ENCODE measurements at regions not wholly inside any gene's neighbourhood (a gene's known extent, or its start where the extent isn't known, plus 50 kb on each side); places are given as distances from the start of the nearest gene placed in this dataset.

DNA sequence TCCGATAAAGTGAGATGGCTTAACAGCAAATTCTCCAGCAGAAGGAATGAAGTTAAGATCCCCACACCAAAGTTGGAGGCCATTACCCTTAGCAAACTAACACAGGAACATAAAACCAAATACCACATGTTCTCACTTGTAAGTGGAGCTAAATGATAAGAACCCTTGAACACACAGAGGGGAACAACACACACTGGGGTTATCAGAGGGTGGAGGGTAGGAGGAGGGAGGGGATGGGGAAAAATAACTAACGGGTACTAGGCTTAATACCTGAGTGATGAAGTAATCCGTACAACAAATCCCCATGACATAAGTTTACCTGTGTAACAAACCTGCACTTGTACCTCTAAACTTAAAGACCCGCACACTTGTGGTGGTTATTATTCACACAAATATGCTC lies 240.4 kb upstream of the NAV3 start:
- H4K20me1 ChIP-seq (ENCODE audit: insufficient read depth, low read length), result no peaks in the 10 kb centered on the region
- no peak overlapping the region for H3K4me3 ChIP-seq (ENCODE audit: low read depth in 1 of 2, low read length in 2 of 2)
- no peak overlapping the region for H3K27ac ChIP-seq (ENCODE audit: low read length)
- H3K27me3 ChIP-seq (ENCODE audit: insufficient read depth, low read length, poor library complexity), result no peaks in the 10 kb centered on the region
- no peak for DNase-seq
- no peak overlapping the region for H3K4me2 ChIP-seq (ENCODE audit: insufficient read depth, low read length)
- no peaks in the 10 kb centered on the region for H3K9me3 ChIP-seq (ENCODE audit: insufficient read depth, low read length, severe bottlenecking)
- H2AFZ ChIP-seq (ENCODE audit: low read depth, low read length), result no peak overlapping the region
- H3K36me3 ChIP-seq (ENCODE audit: insufficient read depth, low read length), result no peaks in the 10 kb centered on the region
- no peak for TF ChIP-seq EZH2 (IDR thresholded peaks at IDR 0.05; ENCODE audit: borderline replicate concordance, low read depth, low read length, severe bottlenecking)
- TF ChIP-seq, protein P1, sequence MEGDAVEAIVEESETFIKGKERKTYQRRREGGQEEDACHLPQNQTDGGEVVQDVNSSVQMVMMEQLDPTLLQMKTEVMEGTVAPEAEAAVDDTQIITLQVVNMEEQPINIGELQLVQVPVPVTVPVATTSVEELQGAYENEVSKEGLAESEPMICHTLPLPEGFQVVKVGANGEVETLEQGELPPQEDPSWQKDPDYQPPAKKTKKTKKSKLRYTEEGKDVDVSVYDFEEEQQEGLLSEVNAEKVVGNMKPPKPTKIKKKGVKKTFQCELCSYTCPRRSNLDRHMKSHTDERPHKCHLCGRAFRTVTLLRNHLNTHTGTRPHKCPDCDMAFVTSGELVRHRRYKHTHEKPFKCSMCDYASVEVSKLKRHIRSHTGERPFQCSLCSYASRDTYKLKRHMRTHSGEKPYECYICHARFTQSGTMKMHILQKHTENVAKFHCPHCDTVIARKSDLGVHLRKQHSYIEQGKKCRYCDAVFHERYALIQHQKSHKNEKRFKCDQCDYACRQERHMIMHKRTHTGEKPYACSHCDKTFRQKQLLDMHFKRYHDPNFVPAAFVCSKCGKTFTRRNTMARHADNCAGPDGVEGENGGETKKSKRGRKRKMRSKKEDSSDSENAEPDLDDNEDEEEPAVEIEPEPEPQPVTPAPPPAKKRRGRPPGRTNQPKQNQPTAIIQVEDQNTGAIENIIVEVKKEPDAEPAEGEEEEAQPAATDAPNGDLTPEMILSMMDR (IDR thresholded peaks at IDR 0.05; ENCODE audit: borderline replicate concordance, extremely low read depth, low read length, poor library complexity, severe bottlenecking), result no peak
- no peak overlapping the region for H3K9ac ChIP-seq (ENCODE audit: low read depth, low read length)
- ATAC-seq (ENCODE audit: insufficient read depth, low read depth), result no peak
- H3K4me1 ChIP-seq (ENCODE audit: insufficient read depth, low read length), result no peaks in the 10 kb centered on the region
- no peaks in the 10 kb centered on the region for H3K79me2 ChIP-seq (ENCODE audit: insufficient read depth, low read length)

DNA sequence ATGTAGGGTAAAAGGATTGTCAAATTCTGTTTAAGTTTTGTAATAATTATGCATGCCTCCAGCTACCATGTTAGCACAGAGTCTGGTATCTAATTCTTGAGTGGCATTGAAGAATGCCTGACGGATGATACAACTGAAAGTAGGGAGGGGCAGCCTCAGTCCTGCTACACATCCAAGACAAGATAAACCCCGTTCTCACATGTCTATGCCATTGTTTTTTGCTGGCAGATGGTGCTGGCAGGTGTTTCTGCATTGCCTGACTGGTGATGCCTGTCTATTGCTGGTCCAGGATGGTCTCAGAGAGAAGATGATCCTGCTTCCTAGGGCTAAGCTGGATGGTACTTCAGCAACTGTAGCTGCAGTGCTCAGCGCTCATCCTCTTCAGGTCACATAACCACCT lies 245.8 kb upstream of the NAV3 start:
- no peak overlapping the region for H3K4me3 ChIP-seq (ENCODE audit: low read depth in 1 of 2, low read length in 2 of 2)
- ATAC-seq (ENCODE audit: insufficient read depth, low read depth) (no peak), DNase-seq (no peak)
- no peak for TF ChIP-seq EZH2 (IDR thresholded peaks at IDR 0.05; ENCODE audit: borderline replicate concordance, low read depth, low read length, severe bottlenecking)
- TF ChIP-seq, protein P1 (IDR thresholded peaks at IDR 0.05; ENCODE audit: borderline replicate concordance, extremely low read depth, low read length, poor library complexity, severe bottlenecking), result no peak
- H3K4me2 ChIP-seq (ENCODE audit: insufficient read depth, low read length), result no peak overlapping the region
- H3K9me3 ChIP-seq (ENCODE audit: insufficient read depth, low read length, severe bottlenecking), result no peaks in the 10 kb centered on the region
- no peaks in the 10 kb centered on the region for H3K79me2 ChIP-seq (ENCODE audit: insufficient read depth, low read length)
- no peak overlapping the region for H3K9ac ChIP-seq (ENCODE audit: low read depth, low read length)
- no peak overlapping the region for H3K27ac ChIP-seq (ENCODE audit: low read length)
- H3K36me3 ChIP-seq (ENCODE audit: insufficient read depth, low read length), result no peaks in the 10 kb centered on the region
- no peaks in the 10 kb centered on the region for H3K4me1 ChIP-seq (ENCODE audit: insufficient read depth, low read length)
- H4K20me1 ChIP-seq (ENCODE audit: insufficient read depth, low read length), result no peaks in the 10 kb centered on the region
- no peaks in the 10 kb centered on the region for H3K27me3 ChIP-seq (ENCODE audit: insufficient read depth, low read length, poor library complexity)
- H2AFZ ChIP-seq (ENCODE audit: low read depth, low read length), result no peak overlapping the region

DNA sequence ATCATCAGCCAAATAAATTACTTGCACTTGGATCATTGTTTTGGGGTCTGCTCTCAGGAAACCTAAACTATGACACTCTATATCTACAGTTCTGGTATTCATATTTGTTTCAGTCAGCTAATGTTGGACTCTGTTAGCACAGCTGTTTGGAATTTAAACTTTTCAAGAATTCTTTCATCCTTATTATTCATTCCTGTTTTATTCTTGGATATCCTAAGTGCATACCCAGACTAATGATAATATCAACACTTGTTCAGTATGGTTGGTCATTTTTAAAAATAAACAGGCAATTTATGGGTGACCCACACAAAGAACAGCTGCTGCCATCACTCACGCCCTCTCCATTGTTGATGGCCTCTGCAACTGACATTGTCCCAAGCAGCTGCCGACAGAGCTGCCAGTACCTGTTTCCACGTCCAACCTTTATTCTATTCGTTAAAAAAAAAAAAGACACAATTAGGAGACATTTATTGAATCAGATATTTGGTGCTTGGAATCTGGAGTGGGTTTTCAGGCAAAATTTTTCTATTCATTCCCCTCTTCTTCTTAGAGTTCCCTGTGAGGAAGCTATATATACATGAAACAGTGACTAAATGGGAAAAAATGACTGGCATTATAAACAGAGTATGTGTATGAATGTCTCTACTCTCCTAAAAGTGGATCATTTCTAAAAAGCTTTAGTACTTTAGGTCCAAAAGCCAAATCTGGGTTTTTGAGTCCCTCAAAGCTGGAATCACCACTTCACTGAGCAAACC lies 252.1 kb upstream of the NAV3 start:
- H3K4me3 ChIP-seq (ENCODE audit: low read depth in 1 of 2, low read length in 2 of 2), result no peak overlapping the region
- no peaks in the 10 kb centered on the region for H3K36me3 ChIP-seq (ENCODE audit: insufficient read depth, low read length)
- no peak overlapping the region for H3K27ac ChIP-seq (ENCODE audit: low read length)
- H3K27me3 ChIP-seq (ENCODE audit: insufficient read depth, low read length, poor library complexity), result no peaks in the 10 kb centered on the region
- H3K9me3 ChIP-seq (ENCODE audit: insufficient read depth, low read length, severe bottlenecking), result no peaks in the 10 kb centered on the region
- DNase-seq, result no peak
- ATAC-seq (ENCODE audit: insufficient read depth, low read depth), result no peak
- H3K4me2 ChIP-seq (ENCODE audit: insufficient read depth, low read length), result no peak overlapping the region
- TF ChIP-seq EZH2 (IDR thresholded peaks at IDR 0.05; ENCODE audit: borderline replicate concordance, low read depth, low read length, severe bottlenecking), result no peak
- TF ChIP-seq, protein P1 (IDR thresholded peaks at IDR 0.05; ENCODE audit: borderline replicate concordance, extremely low read depth, low read length, poor library complexity, severe bottlenecking), result no peak
- no peak overlapping the region for H2AFZ ChIP-seq (ENCODE audit: low read depth, low read length)
- no peak overlapping the region for H3K9ac ChIP-seq (ENCODE audit: low read depth, low read length)
- no peaks in the 10 kb centered on the region for H3K4me1 ChIP-seq (ENCODE audit: insufficient read depth, low read length)
- H3K79me2 ChIP-seq (ENCODE audit: insufficient read depth, low read length), result no peaks in the 10 kb centered on the region
- no peaks in the 10 kb centered on the region for H4K20me1 ChIP-seq (ENCODE audit: insufficient read depth, low read length)
